ENCODE measurements at regions not wholly inside any gene's neighbourhood (a gene's known extent, or its start where the extent isn't known, plus 50 kb on each side); places are given as distances from the start of the nearest gene placed in this dataset.
A peak's percentile ranks its signal among the peaks of the same experiment; 100 is the strongest.

DNA sequence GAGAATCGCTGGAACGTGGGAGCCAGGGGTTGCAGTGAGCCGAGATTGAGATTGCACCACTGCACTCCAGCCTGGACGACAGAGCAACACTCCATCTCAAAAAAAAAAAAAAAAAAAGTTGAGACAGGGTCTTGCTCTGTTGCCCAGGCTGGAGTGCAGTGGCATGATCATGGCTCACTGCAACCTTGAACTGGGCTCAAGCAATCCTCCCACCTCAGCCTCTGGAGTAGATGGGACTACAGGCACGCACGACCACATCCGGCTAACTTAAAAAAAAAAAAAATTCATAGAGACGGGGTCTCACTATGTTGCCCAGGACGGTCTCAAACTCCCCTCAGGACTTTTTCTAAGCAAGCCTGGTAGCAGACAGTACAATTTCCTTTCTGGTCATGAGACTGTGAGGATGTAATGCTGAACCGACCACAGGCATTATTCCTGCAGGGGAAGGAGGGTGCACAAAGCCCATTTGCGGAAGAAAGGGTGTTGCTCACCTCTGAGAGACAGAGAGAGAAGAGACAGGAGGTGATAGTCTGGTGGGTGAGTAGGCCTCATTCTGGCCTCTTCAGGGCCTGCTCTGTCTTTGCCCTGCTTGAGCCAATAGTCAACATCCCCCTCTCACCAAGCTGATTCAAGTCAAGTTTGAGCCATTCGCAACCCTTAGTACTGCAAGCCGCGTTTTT lies 205.3 kb downstream of the ZFP36L2 start:
- TF ChIP-seq, protein P1, sequence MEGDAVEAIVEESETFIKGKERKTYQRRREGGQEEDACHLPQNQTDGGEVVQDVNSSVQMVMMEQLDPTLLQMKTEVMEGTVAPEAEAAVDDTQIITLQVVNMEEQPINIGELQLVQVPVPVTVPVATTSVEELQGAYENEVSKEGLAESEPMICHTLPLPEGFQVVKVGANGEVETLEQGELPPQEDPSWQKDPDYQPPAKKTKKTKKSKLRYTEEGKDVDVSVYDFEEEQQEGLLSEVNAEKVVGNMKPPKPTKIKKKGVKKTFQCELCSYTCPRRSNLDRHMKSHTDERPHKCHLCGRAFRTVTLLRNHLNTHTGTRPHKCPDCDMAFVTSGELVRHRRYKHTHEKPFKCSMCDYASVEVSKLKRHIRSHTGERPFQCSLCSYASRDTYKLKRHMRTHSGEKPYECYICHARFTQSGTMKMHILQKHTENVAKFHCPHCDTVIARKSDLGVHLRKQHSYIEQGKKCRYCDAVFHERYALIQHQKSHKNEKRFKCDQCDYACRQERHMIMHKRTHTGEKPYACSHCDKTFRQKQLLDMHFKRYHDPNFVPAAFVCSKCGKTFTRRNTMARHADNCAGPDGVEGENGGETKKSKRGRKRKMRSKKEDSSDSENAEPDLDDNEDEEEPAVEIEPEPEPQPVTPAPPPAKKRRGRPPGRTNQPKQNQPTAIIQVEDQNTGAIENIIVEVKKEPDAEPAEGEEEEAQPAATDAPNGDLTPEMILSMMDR (IDR thresholded peaks at IDR 0.05 in 4 of 5, conservative IDR thresholded peaks at IDR 0.05 in 1 of 5), result no peak
- TF ChIP-seq POLR2A (IDR thresholded peaks at IDR 0.05), result no peak
- Histone ChIP-seq H3K27me3 (no peaks in the 10 kb centered on the region), H3K4me3 (no peak overlapping the region), H3K27ac (no peak overlapping the region), H3K36me3 (no peaks in the 10 kb centered on the region), H3K4me1 (peaks cover 0 to 6% of the 10 kb centered on the region in 2 donors), H3K9me3 (no peaks in the 10 kb centered on the region)
- ATAC-seq (no peak), DNase-seq (no peak)
- intact Hi-C loops (cut with DNase I; ENCODE audit: low total_unique reads), result loop anchor here (5.0 kb wide), 1 partner anchor 81 kb away; no protein-coding TSS in a partner anchor
- in situ Hi-C loops (cut with MboI; ENCODE audit: low sequenced_read_pairs in 4 of 4), result loop anchor here in 3 of 4 donors (5.0 to 10.0 kb wide), 5 partner anchors 44 to 211 kb away; partner anchors contain the start of gene ZFP36L2 (in 2 of the 3)

GRCh38 chr2:43020296-43020695 lies 206.1 kb downstream of the ZFP36L2 start:
- intact Hi-C loops (cut with DNase I; ENCODE audit: low total_unique reads), result loop anchor here (5.0 kb wide), 1 partner anchor 82 kb away; no protein-coding TSS in a partner anchor
- in situ Hi-C loops (cut with MboI; ENCODE audit: low sequenced_read_pairs in 4 of 4), result loop anchor here in 3 of 4 donors (5.0 to 10.0 kb wide), 5 partner anchors 43 to 212 kb away; partner anchors contain the start of gene ZFP36L2 (in 2 of the 3)
- DNase-seq (no peak), ATAC-seq (no peak)
- Histone ChIP-seq H3K27ac (peak overlapping the region in 2 of 4 donors; percentile 64 to 67), H3K27me3 (no peaks in the 10 kb centered on the region), H3K36me3 (no peaks in the 10 kb centered on the region), H3K9me3 (no peaks in the 10 kb centered on the region), H3K4me3 (no peak overlapping the region), H3K4me1 (peaks cover 0 to 6% of the 10 kb centered on the region in 2 donors)
- TF ChIP-seq POLR2A (IDR thresholded peaks at IDR 0.05), result no peak
- TF ChIP-seq, protein P1 (IDR thresholded peaks at IDR 0.05 in 4 of 5, conservative IDR thresholded peaks at IDR 0.05 in 1 of 5), result no peak

DNA sequence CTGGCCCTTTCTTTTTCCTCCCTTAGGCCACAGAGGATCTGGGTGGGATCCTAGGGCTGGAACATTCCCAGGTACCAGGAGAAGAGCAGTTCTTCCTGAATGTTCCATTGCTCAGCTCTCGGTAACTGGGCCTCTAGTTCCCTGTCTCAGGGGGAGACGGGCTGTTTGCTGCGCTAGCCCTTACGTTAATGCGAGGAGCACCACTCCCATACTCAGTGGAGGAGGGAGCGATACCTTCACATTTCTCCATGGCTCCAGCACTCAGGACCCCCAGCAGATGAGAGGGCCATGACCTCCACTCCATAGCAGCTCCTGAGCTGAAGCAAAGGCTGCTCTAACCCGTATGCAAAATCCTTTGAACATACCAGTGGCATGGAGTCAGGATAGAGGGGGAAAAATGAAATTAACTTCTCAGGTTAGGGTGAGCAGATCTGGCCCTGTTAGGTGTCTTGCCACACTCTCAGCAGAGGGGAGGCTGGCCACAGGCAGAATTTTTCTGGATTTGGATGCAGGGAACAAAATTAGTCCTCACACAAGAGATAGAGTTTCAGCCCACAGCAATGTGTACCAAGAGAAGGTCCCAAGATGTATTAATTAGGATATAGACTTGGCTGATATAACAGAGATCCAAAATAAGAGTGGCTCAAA lies 206.7 kb downstream of the ZFP36L2 start:
- peak overlapping the region; percentile 51 to 67 (median 60) for H3K27ac ChIP-seq
- H3K9me3 ChIP-seq, result no peaks in the 10 kb centered on the region
- in situ Hi-C loops (cut with MboI; ENCODE audit: low sequenced_read_pairs in 4 of 4), result loop anchor here in 3 of 4 donors (5.0 to 10.0 kb wide), 5 partner anchors 42 to 213 kb away; partner anchors contain the start of gene ZFP36L2 (in 2 of the 3)
- intact Hi-C loops (cut with DNase I; ENCODE audit: low total_unique reads), result loop anchor here (2.0 to 5.0 kb wide), 2 partner anchors 45 to 83 kb away; no protein-coding TSS in a partner anchor
- no peaks in the 10 kb centered on the region for H3K36me3 ChIP-seq
- TF ChIP-seq, protein P1 (IDR thresholded peaks at IDR 0.05 in 4 of 5, conservative IDR thresholded peaks at IDR 0.05 in 1 of 5), result no peak
- TF ChIP-seq POLR2A (IDR thresholded peaks at IDR 0.05), result no peak
- no peak overlapping the region for H3K4me3 ChIP-seq
- no peaks in the 10 kb centered on the region for H3K27me3 ChIP-seq
- no peak for DNase-seq
- peaks cover 0 to 6% of the 10 kb centered on the region in 2 donors for H3K4me1 ChIP-seq
- peak in 1 of 2 donors; percentile 30 for ATAC-seq

- in situ Hi-C loops (cut with MboI; ENCODE audit: low sequenced_read_pairs in 4 of 4), result no loop called here
- no peaks in the 10 kb centered on the region for H3K27me3 ChIP-seq
- TF ChIP-seq, protein P1 (IDR thresholded peaks at IDR 0.05 in 4 of 5, conservative IDR thresholded peaks at IDR 0.05 in 1 of 5), result no peak
- TF ChIP-seq POLR2A (IDR thresholded peaks at IDR 0.05), result no peak
- H3K27ac ChIP-seq, result peak overlapping the region; percentile 51 to 67 (median 60)
- H3K4me1 ChIP-seq, result peaks cover 0 to 6% of the 10 kb centered on the region in 2 donors
- no peaks in the 10 kb centered on the region for H3K36me3 ChIP-seq
- intact Hi-C loops (cut with DNase I; ENCODE audit: low total_unique reads), result loop anchor here (2.0 kb wide), 1 partner anchor 44 kb away; no protein-coding TSS in a partner anchor
- peak in 1 of 2 donors; percentile 30 for ATAC-seq
- H3K4me3 ChIP-seq, result no peak overlapping the region
- H3K9me3 ChIP-seq, result no peaks in the 10 kb centered on the region
- DNase-seq, result no peak
These were observed 207.4 kb downstream of the ZFP36L2 start for GRCh38 chr2:43019025-43019367.

Data from gastrocnemius medialis (tissue), 4 donors.